PC-9 (cell line): ENCODE measurements at regions not wholly inside any gene's neighbourhood (a gene's known extent, or its start where the extent isn't known, plus 50 kb on each side); places are given as distances from the start of the nearest gene placed in this dataset.

Experiments used
- BruUV-seq: library from RNA; stranded (reverse); fragments of 400-500 nt; replicated peaks from 2 replicates; lab custom pipeline; 2021; lab: Mats Ljungman, UMichigan
- CTCF ChIA-PET: fragments of 300-600 bp; sonication (Branson Sonifier 250); formaldehyde crosslinking; loops from one replicate; lab custom pipeline; 2022; ENCODE audit warnings: antibody characterized with exemption; lab: Charles Lee
- POLR2A ChIA-PET: fragments of 300-600 bp; sonication (Branson Sonifier 250); formaldehyde crosslinking; loops from one replicate; lab custom pipeline; 2022; ENCODE audit warnings: antibody characterized with exemption; ENCODE audit not compliant: unreplicated experiment; lab: Charles Lee
- DNase-seq, 2 experiments: peaks; one replicate each; pipeline versions ENCODE4 v3.0.0 to v3.0.0-alpha.2; 2015 to 2022; ENCODE audit warnings: mixed read lengths in 1 of 2
- H2AFZ ChIP-seq: fragments of 200-600 bp; sonication (generic); 2 replicates; pipeline ENCODE4 v1.8.1; 2017; ENCODE audit warnings: antibody characterized with exemption
- H3F3A ChIP-seq: fragments of 200-600 bp; sonication (generic); 2 replicates; pipeline ENCODE4 v1.8.1; 2017; ENCODE audit warnings: antibody characterized with exemption, mild to moderate bottlenecking, low read depth; ENCODE audit not compliant: insufficient read depth
- H3K27ac ChIP-seq: fragments of 200-600 bp; sonication (generic); 2 replicates; pipeline ENCODE4 v1.6.1; 2016; ENCODE audit warnings: mixed run types
- H3K27me3 ChIP-seq: fragments of 200-600 bp; sonication (generic); 2 replicates; pipeline ENCODE4 v1.6.1; 2016; ENCODE audit warnings: low read depth, mixed run types; ENCODE audit not compliant: insufficient read depth
- H3K36me3 ChIP-seq: fragments of 200-600 bp; sonication (generic); 2 replicates; pipeline ENCODE4 v1.6.1; 2016; ENCODE audit warnings: low read depth, mixed run types
- H3K4me1 ChIP-seq: fragments of 200-600 bp; sonication (generic); replicated peaks from 2 replicates; pipeline ENCODE4 v1.6.1; 2016; ENCODE audit warnings: mixed run types; ENCODE audit not compliant: insufficient read depth
- H3K4me2 ChIP-seq: fragments of 200-600 bp; sonication (generic); 2 replicates; pipeline ENCODE4 v1.6.1; 2017; ENCODE audit warnings: mixed run types
- H3K4me3 ChIP-seq: fragments of 200-600 bp; sonication (generic); 2 replicates; pipeline ENCODE4 v1.6.1; 2016; ENCODE audit warnings: mixed run types
- H3K79me2 ChIP-seq: fragments of 200-600 bp; sonication (generic); 2 replicates; pipeline ENCODE4 v1.6.1; 2017; ENCODE audit warnings: low read depth, mixed run types
- H3K9me2 ChIP-seq: fragments of 200-600 bp; sonication (generic); 2 replicates; pipeline ENCODE4 v1.8.1; 2017; ENCODE audit warnings: mild to moderate bottlenecking; ENCODE audit not compliant: insufficient read depth
- H3K9me3 ChIP-seq: fragments of 200-600 bp; sonication (generic); 2 replicates; pipeline ENCODE4 v1.8.1; 2016; ENCODE audit warnings: low read depth; ENCODE audit not compliant: insufficient read depth
- H4K20me1 ChIP-seq: fragments of 200-600 bp; sonication (generic); 2 replicates; pipeline ENCODE4 v1.8.1; 2017; ENCODE audit not compliant: insufficient read depth
- EZH2 ChIP-seq: fragments of 200-600 bp; sonication (generic); IDR thresholded peaks from 2 replicates; pipeline ENCODE4 v1.8.0; 2017; ENCODE audit warnings: antibody characterized with exemption, low read depth
- intact Hi-C: fragments of 100-400 bp; cut with micrococcal nuclease; formaldehyde crosslinking; loops from one replicate; pipeline ENCODE4 v1.10.0; 2022; ENCODE audit not compliant: unreplicated experiment
- TF ChIP-seq, protein P1 (sequence below): fragments of 200-600 bp; sonication (generic); conservative IDR thresholded peaks from 2 replicates; pipeline ENCODE4 v1.6.1; 2017; ENCODE audit warnings: mixed run types, antibody characterized with exemption, mild to moderate bottlenecking, moderate library complexity

DNA sequence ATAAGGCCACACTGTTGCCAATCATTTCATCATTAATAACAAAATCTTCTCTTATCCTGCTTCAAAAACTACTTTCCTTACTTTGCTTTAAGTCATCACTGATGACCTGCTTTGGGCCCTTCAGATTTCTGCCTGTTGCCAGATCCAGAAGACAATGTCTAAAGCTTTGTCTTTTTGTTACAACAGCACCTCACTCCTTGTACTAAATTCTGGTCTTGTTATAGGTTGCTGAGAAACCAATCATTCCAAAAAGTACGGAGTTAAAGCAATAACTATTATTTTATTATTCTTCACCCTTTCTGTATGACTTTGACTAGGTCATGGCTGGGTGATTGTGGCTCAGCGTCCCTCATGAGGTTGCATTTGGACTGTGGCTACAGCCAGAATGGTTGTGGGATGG, 633.5 kb downstream of the PTPRU start:
- Histone ChIP-seq H3K4me3 (no peak overlapping the region), H3K27me3 (peaks cover 37% of the 10 kb centered on the region)
- CTCF ChIA-PET: no interaction called here

DNA sequence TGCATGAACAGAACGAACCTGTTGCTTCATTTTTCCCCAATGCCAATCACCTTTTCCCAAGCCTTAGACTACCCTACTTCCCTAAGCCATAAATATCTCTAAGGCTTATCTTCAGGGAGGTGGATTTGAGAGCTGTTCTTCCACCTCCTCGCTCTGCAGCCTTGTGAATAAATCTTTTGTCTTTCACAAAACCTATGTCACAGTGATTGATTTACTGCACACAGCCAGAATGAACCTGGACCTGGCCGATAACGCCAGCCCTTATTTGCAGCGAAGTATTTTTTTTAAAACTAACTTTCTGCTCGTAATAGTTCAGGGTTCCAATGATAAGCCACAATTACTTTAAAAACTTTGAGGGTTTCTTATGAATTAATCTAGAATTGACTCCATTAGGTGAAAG, 632.6 kb downstream of the PTPRU start:
- no peaks in the 10 kb centered on the region for H3K9me3 ChIP-seq
- DNase-seq: no peak
- no peaks in the 10 kb centered on the region for H3K79me2 ChIP-seq
- TF ChIP-seq, protein P1, sequence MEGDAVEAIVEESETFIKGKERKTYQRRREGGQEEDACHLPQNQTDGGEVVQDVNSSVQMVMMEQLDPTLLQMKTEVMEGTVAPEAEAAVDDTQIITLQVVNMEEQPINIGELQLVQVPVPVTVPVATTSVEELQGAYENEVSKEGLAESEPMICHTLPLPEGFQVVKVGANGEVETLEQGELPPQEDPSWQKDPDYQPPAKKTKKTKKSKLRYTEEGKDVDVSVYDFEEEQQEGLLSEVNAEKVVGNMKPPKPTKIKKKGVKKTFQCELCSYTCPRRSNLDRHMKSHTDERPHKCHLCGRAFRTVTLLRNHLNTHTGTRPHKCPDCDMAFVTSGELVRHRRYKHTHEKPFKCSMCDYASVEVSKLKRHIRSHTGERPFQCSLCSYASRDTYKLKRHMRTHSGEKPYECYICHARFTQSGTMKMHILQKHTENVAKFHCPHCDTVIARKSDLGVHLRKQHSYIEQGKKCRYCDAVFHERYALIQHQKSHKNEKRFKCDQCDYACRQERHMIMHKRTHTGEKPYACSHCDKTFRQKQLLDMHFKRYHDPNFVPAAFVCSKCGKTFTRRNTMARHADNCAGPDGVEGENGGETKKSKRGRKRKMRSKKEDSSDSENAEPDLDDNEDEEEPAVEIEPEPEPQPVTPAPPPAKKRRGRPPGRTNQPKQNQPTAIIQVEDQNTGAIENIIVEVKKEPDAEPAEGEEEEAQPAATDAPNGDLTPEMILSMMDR: no peak
- no peak for TF ChIP-seq EZH2
- no peak overlapping the region for H2AFZ ChIP-seq
- no peak overlapping the region for H3K4me2 ChIP-seq
- no peaks in the 10 kb centered on the region for H3K4me1 ChIP-seq
- no peaks in the 10 kb centered on the region for H4K20me1 ChIP-seq
- no TSS peak for BruUV-seq
- no peaks in the 10 kb centered on the region for H3F3A ChIP-seq
- peaks cover 37% of the 10 kb centered on the region for H3K27me3 ChIP-seq
- no peaks in the 10 kb centered on the region for H3K36me3 ChIP-seq
- no peak overlapping the region for H3K27ac ChIP-seq
- POLR2A ChIA-PET: no interaction called here
- H3K4me3 ChIP-seq: no peak overlapping the region
- H3K9me2 ChIP-seq: no peaks in the 10 kb centered on the region
- CTCF ChIA-PET: interaction anchor here (0.5 kb wide), 1 partner anchor 155 kb away, joined by 3 read pairs; no protein-coding TSS in a partner anchor
- intact Hi-C loops: no loop called here

More for the DNA sequence above, 633.5 kb downstream of the PTPRU start:
- intact Hi-C loops: no loop called here
- no peak for TF ChIP-seq EZH2
- TF ChIP-seq, protein P1: no peak
- Histone ChIP-seq H3K79me2 (no peaks in the 10 kb centered on the region), H3K36me3 (no peaks in the 10 kb centered on the region), H3K9me2 (no peaks in the 10 kb centered on the region), H3K27ac (no peak overlapping the region), H3K4me2 (no peak overlapping the region), H3K4me1 (no peaks in the 10 kb centered on the region), H3F3A (no peaks in the 10 kb centered on the region), H4K20me1 (no peaks in the 10 kb centered on the region), H3K9me3 (no peaks in the 10 kb centered on the region), H2AFZ (no peak overlapping the region)
- DNase-seq: no peak
- BruUV-seq: no TSS peak
- POLR2A ChIA-PET: no interaction called here

DNA sequence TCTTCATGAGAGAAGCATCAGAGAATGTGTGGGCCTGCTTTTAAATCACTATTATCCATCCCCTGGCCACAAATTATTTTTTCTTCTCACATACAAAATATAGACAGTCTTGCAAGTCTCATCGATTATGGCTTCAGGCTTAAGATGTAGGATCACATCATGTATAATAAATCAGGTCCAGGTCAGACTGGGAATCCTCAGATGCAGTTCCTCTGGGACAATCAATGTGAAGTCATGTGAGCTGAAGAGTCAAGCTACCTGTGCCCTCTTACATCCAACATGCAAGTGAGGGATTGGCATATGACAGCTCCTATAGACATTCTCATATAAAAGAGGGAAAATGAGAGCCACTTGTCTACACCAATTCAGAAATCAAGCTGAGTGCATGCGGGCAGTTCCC, 631.8 kb downstream of the PTPRU start:
- ChIA-PET POLR2A (no interaction called here), CTCF (no interaction called here)
- H3F3A ChIP-seq: no peaks in the 10 kb centered on the region
- H3K79me2 ChIP-seq: no peaks in the 10 kb centered on the region
- H3K27ac ChIP-seq: no peak overlapping the region
- peaks cover 37% of the 10 kb centered on the region for H3K27me3 ChIP-seq
- H3K9me3 ChIP-seq: no peaks in the 10 kb centered on the region
- TF ChIP-seq, protein P1: no peak
- no peak for TF ChIP-seq EZH2
- no peaks in the 10 kb centered on the region for H4K20me1 ChIP-seq
- no TSS peak for BruUV-seq
- DNase-seq: no peak
- H3K4me3 ChIP-seq: no peak overlapping the region
- H2AFZ ChIP-seq: no peak overlapping the region
- H3K9me2 ChIP-seq: no peaks in the 10 kb centered on the region
- no peaks in the 10 kb centered on the region for H3K4me1 ChIP-seq
- H3K4me2 ChIP-seq: no peak overlapping the region
- intact Hi-C loops: no loop called here
- H3K36me3 ChIP-seq: no peaks in the 10 kb centered on the region
